H9 (cell line): ENCODE measurements at regions not wholly inside any gene's neighbourhood (a gene's known extent, or its start where the extent isn't known, plus 50 kb on each side); places are given as distances from the start of the nearest gene placed in this dataset.
A peak's percentile ranks its signal among the peaks of the same experiment; 100 is the strongest.

ENCODE experiments used
- DNase-seq: peaks from one replicate; pipeline ENCODE4 v3.0.0-alpha.2; 2017
- H2AFZ ChIP-seq: one replicate; pipeline ENCODE4 v1.6.1; 2013; ENCODE audit warnings: mild to moderate bottlenecking, low read length, control low read depth, moderate library complexity
- H2AK5ac ChIP-seq: 2 replicates; pipeline ENCODE4 v1.6.1; 2013; ENCODE audit warnings: low read length, control low read depth, mixed read lengths; ENCODE audit not compliant: insufficient read length
- H2BK120ac ChIP-seq: one replicate; pipeline ENCODE4 v1.6.1; 2013; ENCODE audit warnings: low read depth, mild to moderate bottlenecking, low read length, control low read depth, inconsistent platforms; ENCODE audit not compliant: poor library complexity, severe bottlenecking
- H2BK12ac ChIP-seq: 2 replicates; pipeline ENCODE4 v1.6.1; 2013; ENCODE audit warnings: low read length, control low read depth, mixed read lengths, low read depth; ENCODE audit not compliant: insufficient read length
- H2BK15ac ChIP-seq: 2 replicates; pipeline ENCODE4 v1.6.1; 2013; ENCODE audit warnings: low read depth, low read length, control low read depth
- H2BK20ac ChIP-seq: one replicate; pipeline ENCODE4 v1.6.1; 2013; ENCODE audit warnings: low read depth, mild to moderate bottlenecking, low read length, control low read depth, inconsistent platforms; ENCODE audit not compliant: poor library complexity, severe bottlenecking
- H2BK5ac ChIP-seq: 2 replicates; pipeline ENCODE4 v1.6.1; 2013; ENCODE audit warnings: low read length, control low read depth, mixed read lengths; ENCODE audit not compliant: insufficient read length
- H3K14ac ChIP-seq: 2 replicates; pipeline ENCODE4 v1.6.1; 2013; ENCODE audit warnings: low read length, control low read depth; ENCODE audit not compliant: insufficient read depth
- H3K18ac ChIP-seq: 2 replicates; pipeline ENCODE4 v1.6.1; 2013; ENCODE audit warnings: low read depth, mild to moderate bottlenecking, mixed read lengths, low read length, control low read depth; ENCODE audit not compliant: insufficient read length
- H3K23ac ChIP-seq: 2 replicates; pipeline ENCODE4 v1.6.1; 2013; ENCODE audit warnings: low read length, control low read depth, mixed read lengths, low read depth; ENCODE audit not compliant: insufficient read length
- H3K23me2 ChIP-seq: 2 replicates; pipeline ENCODE4 v1.6.1; 2013; ENCODE audit warnings: low read depth, mild to moderate bottlenecking, mixed read lengths, low read length, control low read depth; ENCODE audit not compliant: insufficient read length, poor library complexity, severe bottlenecking
- H3K27ac ChIP-seq: 2 replicates; pipeline ENCODE4 v1.5.1; 2013; ENCODE audit warnings: low read length, control low read depth, mixed read lengths, low read depth; ENCODE audit not compliant: insufficient read length
- H3K27me3 ChIP-seq: 2 replicates; pipeline ENCODE4 v1.6.1; 2013; ENCODE audit warnings: low read length, control low read depth, inconsistent platforms; ENCODE audit not compliant: insufficient read depth
- H3K4ac ChIP-seq: 2 replicates; pipeline ENCODE4 v1.6.1; 2013; ENCODE audit warnings: low read depth, mild to moderate bottlenecking, control low read depth, inconsistent platforms, low read length, moderate library complexity
- H3K4me1 ChIP-seq: 2 replicates; pipeline ENCODE4 v1.6.1; 2013; ENCODE audit warnings: low read length, control low read depth, inconsistent platforms; ENCODE audit not compliant: insufficient read depth
- H3K4me2 ChIP-seq: 2 replicates; pipeline ENCODE4 v1.6.1; 2013; ENCODE audit warnings: low read length, control low read depth, mixed read lengths; ENCODE audit not compliant: insufficient read length, insufficient read depth
- H3K56ac ChIP-seq: 2 replicates; pipeline ENCODE4 v1.6.1; 2013; ENCODE audit warnings: low read depth, mild to moderate bottlenecking, mixed read lengths, low read length, control low read depth; ENCODE audit not compliant: insufficient read length
- H3K79me1 ChIP-seq: 2 replicates; pipeline ENCODE4 v1.6.1; 2013; ENCODE audit warnings: low read depth, mild to moderate bottlenecking, moderate library complexity, low read length, control low read depth, inconsistent platforms; ENCODE audit not compliant: insufficient read depth, poor library complexity, severe bottlenecking
- H3K79me2 ChIP-seq: 2 replicates; pipeline ENCODE4 v1.6.1; 2013; ENCODE audit warnings: low read length, control low read depth, inconsistent platforms; ENCODE audit not compliant: insufficient read depth
- H3K9ac ChIP-seq: 2 replicates; pipeline ENCODE4 v1.6.1; 2013; ENCODE audit warnings: low read length, control low read depth, mixed read lengths; ENCODE audit not compliant: insufficient read length; ENCODE audit errors: extremely low read depth
- H3K9me3 ChIP-seq: one replicate; pipeline ENCODE4 v1.6.1; 2013; ENCODE audit warnings: low read depth, low read length, inconsistent platforms; ENCODE audit not compliant: control insufficient read depth
- H3T11ph ChIP-seq: one replicate; pipeline ENCODE4 v1.6.1; 2013; ENCODE audit warnings: mild to moderate bottlenecking, low read length, control low read depth, inconsistent platforms
- H4K20me1 ChIP-seq: one replicate; pipeline ENCODE4 v1.6.1; 2013; ENCODE audit not compliant: control insufficient read depth, insufficient read length, insufficient read depth
- H4K5ac ChIP-seq: 2 replicates; pipeline ENCODE4 v1.6.1; 2013; ENCODE audit warnings: low read depth, mild to moderate bottlenecking, mixed read lengths, low read length, control low read depth; ENCODE audit not compliant: insufficient read length
- H4K8ac ChIP-seq: replicated peaks from 2 replicates; pipeline ENCODE4 v1.6.1; 2013; ENCODE audit warnings: low read length, control low read depth, mixed read lengths, low read depth; ENCODE audit not compliant: insufficient read length
- H4K91ac ChIP-seq: 2 replicates; pipeline ENCODE4 v1.6.1; 2013; ENCODE audit warnings: low read depth, mild to moderate bottlenecking, moderate library complexity, mixed read lengths, low read length, control low read depth; ENCODE audit not compliant: insufficient read length
- H3K27ac Mint-ChIP-seq, 3 experiments: 2 replicates in 2 of 3; 3 replicates in 1 of 3; pipeline ENCODE4 v1.8.0; 2020 to 2021; ENCODE audit warnings: mixed read lengths in 3 of 3, mild to moderate bottlenecking in 1 of 3, moderate library complexity in 1 of 3
- H3K27me3 Mint-ChIP-seq: 2 replicates; pipeline ENCODE4 v1.8.0; 2021; ENCODE audit warnings: low read depth, mild to moderate bottlenecking, moderate library complexity, mixed read lengths
- H3K36me3 Mint-ChIP-seq, 3 experiments: 2 replicates in 2 of 3; 3 replicates in 1 of 3; pipeline ENCODE4 v1.8.0; 2020 to 2021; ENCODE audit warnings: low read depth in 3 of 3, mixed read lengths in 3 of 3; ENCODE audit not compliant: insufficient read depth in 1 of 3
- H3K4me1 Mint-ChIP-seq, 2 experiments: 2 replicates each; pipeline ENCODE4 v1.8.0; 2020; ENCODE audit warnings: mixed read lengths in 2 of 2
- H3K4me3 Mint-ChIP-seq, 2 experiments: 2 replicates in 1 of 2; 3 replicates in 1 of 2; pipeline ENCODE4 v1.8.0; 2020 to 2021; ENCODE audit warnings: mild to moderate bottlenecking in 2 of 2, mixed read lengths in 2 of 2, moderate library complexity in 1 of 2
- H3K9me3 Mint-ChIP-seq, 2 experiments: 2 replicates in 1 of 2; 3 replicates in 1 of 2; pipeline ENCODE4 v1.8.0; 2020; ENCODE audit warnings: mild to moderate bottlenecking in 2 of 2, mixed read lengths in 2 of 2, moderate library complexity in 1 of 2
- WGBS: extraction: QIAGEN DNeasy Blood & Tissue Kit; methylation state at CpG from one replicate; pipeline ENCODE4 v1.1.7; 2013; ENCODE audit warnings: missing lambda C conversion rate, low lambda C conversion rate, mixed read lengths; ENCODE audit not compliant: insufficient read length; ENCODE audit errors: extremely low coverage; 5-methylcytosine and 5-hydroxymethylcytosine counted together
- TF ChIP-seq, protein P1 (sequence below): fragments of 200-600 bp; sonication (generic); conservative IDR thresholded peaks from 3 replicates; pipeline ENCODE4 v1.8.0; 2021; ENCODE audit warnings: antibody characterized with exemption, mild to moderate bottlenecking

DNA sequence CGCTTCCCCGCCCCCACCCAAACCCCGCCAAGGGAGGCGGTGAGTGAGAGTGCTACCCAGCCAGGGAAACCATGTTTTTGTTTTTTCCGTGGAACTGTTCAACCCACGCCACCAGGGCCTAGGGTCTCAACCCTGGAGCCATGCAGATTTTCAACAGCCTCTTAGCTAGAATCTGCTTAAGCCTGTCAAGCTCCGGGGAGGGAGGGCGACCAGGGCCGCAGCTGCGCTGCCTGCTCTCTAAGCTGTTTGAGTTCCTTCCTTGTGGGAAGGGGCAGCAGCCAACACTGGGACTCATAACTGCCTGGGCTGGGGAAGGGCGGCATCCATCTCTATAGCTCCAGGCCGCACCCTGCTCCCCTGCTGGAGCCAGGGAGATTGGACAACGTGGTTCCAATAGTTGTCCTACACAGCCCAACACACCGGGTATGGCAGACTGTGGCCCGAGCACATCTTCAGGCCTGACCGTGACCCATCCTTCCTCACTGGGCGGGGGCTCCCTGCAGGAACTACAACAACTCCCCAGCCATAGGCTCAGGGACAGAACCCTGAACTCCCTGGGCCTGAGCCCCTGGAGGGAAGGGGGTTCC is 1065.7 kb upstream of the MANEA start:
- H3K79me1 ChIP-seq: no peaks in the 10 kb centered on the region

More for the DNA sequence above, 1065.7 kb upstream of the MANEA start:
- no peak overlapping the region for H2BK12ac ChIP-seq
- Mint-ChIP-seq H3K27ac (no peak overlapping the region), H3K4me1 (no peaks in the 10 kb centered on the region), H3K27me3 (no peaks in the 10 kb centered on the region), H3K9me3 (peaks cover 0 to 4% of the 10 kb centered on the region in 2 experiments; a peak in 2 of 5 replicates), H3K4me3 (no peak overlapping the region), H3K36me3 (no peaks in the 10 kb centered on the region; a peak in 1 of 7 replicates)
- H3K9ac ChIP-seq: no peak overlapping the region
- no peak overlapping the region for H2AK5ac ChIP-seq
- no peak overlapping the region for H3K27ac ChIP-seq
- H2BK5ac ChIP-seq: no peak overlapping the region
- no peaks in the 10 kb centered on the region for H3K23me2 ChIP-seq
- no peak overlapping the region for H3K23ac ChIP-seq
- peak; percentile 24 for DNase-seq
- H3K79me2 ChIP-seq: no peaks in the 10 kb centered on the region
- H2AFZ ChIP-seq: no peak overlapping the region
- no peak overlapping the region for H3K56ac ChIP-seq
- H2BK120ac ChIP-seq: no peak overlapping the region
- H4K20me1 ChIP-seq: no peaks in the 10 kb centered on the region
- no peak overlapping the region for H3K4ac ChIP-seq
- no CpG with 5 or more reads among the region's 17 CpGs for WGBS
- no peak overlapping the region for H4K8ac ChIP-seq
- no peak overlapping the region for H2BK15ac ChIP-seq
- H3K4me1 ChIP-seq: no peaks in the 10 kb centered on the region
- H2BK20ac ChIP-seq: no peak overlapping the region
- H3T11ph ChIP-seq: no peak overlapping the region
- TF ChIP-seq, protein P1, sequence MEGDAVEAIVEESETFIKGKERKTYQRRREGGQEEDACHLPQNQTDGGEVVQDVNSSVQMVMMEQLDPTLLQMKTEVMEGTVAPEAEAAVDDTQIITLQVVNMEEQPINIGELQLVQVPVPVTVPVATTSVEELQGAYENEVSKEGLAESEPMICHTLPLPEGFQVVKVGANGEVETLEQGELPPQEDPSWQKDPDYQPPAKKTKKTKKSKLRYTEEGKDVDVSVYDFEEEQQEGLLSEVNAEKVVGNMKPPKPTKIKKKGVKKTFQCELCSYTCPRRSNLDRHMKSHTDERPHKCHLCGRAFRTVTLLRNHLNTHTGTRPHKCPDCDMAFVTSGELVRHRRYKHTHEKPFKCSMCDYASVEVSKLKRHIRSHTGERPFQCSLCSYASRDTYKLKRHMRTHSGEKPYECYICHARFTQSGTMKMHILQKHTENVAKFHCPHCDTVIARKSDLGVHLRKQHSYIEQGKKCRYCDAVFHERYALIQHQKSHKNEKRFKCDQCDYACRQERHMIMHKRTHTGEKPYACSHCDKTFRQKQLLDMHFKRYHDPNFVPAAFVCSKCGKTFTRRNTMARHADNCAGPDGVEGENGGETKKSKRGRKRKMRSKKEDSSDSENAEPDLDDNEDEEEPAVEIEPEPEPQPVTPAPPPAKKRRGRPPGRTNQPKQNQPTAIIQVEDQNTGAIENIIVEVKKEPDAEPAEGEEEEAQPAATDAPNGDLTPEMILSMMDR: no peak
- no peaks in the 10 kb centered on the region for H3K27me3 ChIP-seq
- no peak overlapping the region for H3K18ac ChIP-seq
- no peak overlapping the region for H4K91ac ChIP-seq
- no peak overlapping the region for H3K4me2 ChIP-seq
- H3K14ac ChIP-seq: no peak overlapping the region; the same call in 1 of the 2 replicates
- no peak overlapping the region for H4K5ac ChIP-seq
- no peaks in the 10 kb centered on the region for H3K9me3 ChIP-seq
